Osteoblast (primary cell): ENCODE measurements at regions not wholly inside any gene's neighbourhood (a gene's known extent, or its start where the extent isn't known, plus 50 kb on each side); places are given as distances from the start of the nearest gene placed in this dataset.
"Not testable (repeated sequence)": the region's sequence is repeated elsewhere in the genome, so short reads cannot be mapped to it uniquely, and the experiment has no call there.

Experiments used
- DNase-seq: peaks from one replicate; pipeline ENCODE4 v3.0.0; 2011; ENCODE audit warnings: low spot score, mixed read lengths; ENCODE audit not compliant: insufficient read length; ENCODE audit errors: missing footprints
- H2AFZ ChIP-seq: 2 replicates; pipeline ENCODE4 v1.6.0; 2011; ENCODE audit warnings: mild to moderate bottlenecking, low read length
- H3K27ac ChIP-seq: 2 replicates; pipeline ENCODE4 v1.5.1; 2011; ENCODE audit warnings: mild to moderate bottlenecking, low read depth, low read length, moderate library complexity
- H3K27me3 ChIP-seq: 2 replicates; pipeline ENCODE4 v1.6.0; 2012; ENCODE audit warnings: mild to moderate bottlenecking, control low read depth, inconsistent platforms, low read length, moderate library complexity; ENCODE audit not compliant: insufficient read depth
- H3K36me3 ChIP-seq: 2 replicates; pipeline ENCODE4 v1.5.1; 2011; ENCODE audit warnings: mild to moderate bottlenecking, low read length, control low read depth, moderate library complexity; ENCODE audit not compliant: insufficient read depth
- H3K4me1 ChIP-seq: 2 replicates; pipeline ENCODE4 v1.5.1; 2011; ENCODE audit warnings: mild to moderate bottlenecking, low read length, control low read depth, moderate library complexity; ENCODE audit not compliant: insufficient read depth
- H3K4me2 ChIP-seq: 2 replicates; pipeline ENCODE4 v1.6.0; 2011; ENCODE audit warnings: mild to moderate bottlenecking, low read length; ENCODE audit not compliant: insufficient read depth
- H3K4me3 ChIP-seq: fragments of 200-600 bp; sonication (generic); 3 replicates; pipeline ENCODE4 v1.5.1; 2012; ENCODE audit warnings: mild to moderate bottlenecking, low read length, inconsistent platforms; ENCODE audit not compliant: insufficient read depth
- H3K79me2 ChIP-seq: 2 replicates; pipeline ENCODE4 v1.6.0; 2012; ENCODE audit warnings: mild to moderate bottlenecking, low read length, control low read depth, inconsistent platforms; ENCODE audit not compliant: insufficient read depth
- H3K9me3 ChIP-seq: 2 replicates; pipeline ENCODE4 v1.5.1; 2011; ENCODE audit warnings: low read depth, low read length, control low read depth
- H4K20me1 ChIP-seq: 2 replicates; pipeline ENCODE4 v1.6.0; 2012; ENCODE audit warnings: mild to moderate bottlenecking, low read length, control low read depth; ENCODE audit not compliant: insufficient read depth
- TF ChIP-seq, protein P1 (sequence below): IDR thresholded peaks from 2 replicates; pipeline ENCODE4 v1.5.1; 2011; ENCODE audit warnings: mild to moderate bottlenecking, low read depth, low read length, moderate library complexity; ENCODE audit errors: extremely low read depth

DNA sequence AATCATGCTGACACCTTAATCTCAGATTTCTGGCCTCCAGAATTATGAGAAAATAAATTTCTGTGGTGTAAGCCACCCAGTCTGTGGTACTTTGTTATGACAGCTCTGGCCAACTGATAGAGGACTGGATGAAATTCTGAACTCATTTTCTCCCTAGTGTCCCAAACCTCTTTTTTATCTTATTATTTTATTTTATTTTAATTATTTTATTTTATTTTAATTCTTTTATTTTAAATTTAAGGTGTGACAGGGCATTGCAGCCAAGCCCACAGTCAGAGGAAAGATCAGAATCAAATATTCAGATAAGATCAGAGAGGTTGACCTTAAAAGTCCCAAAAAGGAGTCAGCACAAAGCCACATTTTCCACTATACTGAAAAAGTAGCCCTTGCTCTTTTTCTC, 228.1 kb downstream of the TFEC start:
- Histone ChIP-seq H3K4me1 (no peaks in the 10 kb centered on the region), H3K27ac (no peak overlapping the region), H3K4me3 (no peak overlapping the region), H3K4me2 (no peak overlapping the region), H3K27me3 (peaks cover 3% of the 10 kb centered on the region), H3K79me2 (no peaks in the 10 kb centered on the region), H3K36me3 (no peaks in the 10 kb centered on the region), H3K9me3 (no peaks in the 10 kb centered on the region), H2AFZ (no peak overlapping the region), H4K20me1 (no peaks in the 10 kb centered on the region)
- no peak for DNase-seq
- TF ChIP-seq, protein P1, sequence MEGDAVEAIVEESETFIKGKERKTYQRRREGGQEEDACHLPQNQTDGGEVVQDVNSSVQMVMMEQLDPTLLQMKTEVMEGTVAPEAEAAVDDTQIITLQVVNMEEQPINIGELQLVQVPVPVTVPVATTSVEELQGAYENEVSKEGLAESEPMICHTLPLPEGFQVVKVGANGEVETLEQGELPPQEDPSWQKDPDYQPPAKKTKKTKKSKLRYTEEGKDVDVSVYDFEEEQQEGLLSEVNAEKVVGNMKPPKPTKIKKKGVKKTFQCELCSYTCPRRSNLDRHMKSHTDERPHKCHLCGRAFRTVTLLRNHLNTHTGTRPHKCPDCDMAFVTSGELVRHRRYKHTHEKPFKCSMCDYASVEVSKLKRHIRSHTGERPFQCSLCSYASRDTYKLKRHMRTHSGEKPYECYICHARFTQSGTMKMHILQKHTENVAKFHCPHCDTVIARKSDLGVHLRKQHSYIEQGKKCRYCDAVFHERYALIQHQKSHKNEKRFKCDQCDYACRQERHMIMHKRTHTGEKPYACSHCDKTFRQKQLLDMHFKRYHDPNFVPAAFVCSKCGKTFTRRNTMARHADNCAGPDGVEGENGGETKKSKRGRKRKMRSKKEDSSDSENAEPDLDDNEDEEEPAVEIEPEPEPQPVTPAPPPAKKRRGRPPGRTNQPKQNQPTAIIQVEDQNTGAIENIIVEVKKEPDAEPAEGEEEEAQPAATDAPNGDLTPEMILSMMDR: no peak

DNA sequence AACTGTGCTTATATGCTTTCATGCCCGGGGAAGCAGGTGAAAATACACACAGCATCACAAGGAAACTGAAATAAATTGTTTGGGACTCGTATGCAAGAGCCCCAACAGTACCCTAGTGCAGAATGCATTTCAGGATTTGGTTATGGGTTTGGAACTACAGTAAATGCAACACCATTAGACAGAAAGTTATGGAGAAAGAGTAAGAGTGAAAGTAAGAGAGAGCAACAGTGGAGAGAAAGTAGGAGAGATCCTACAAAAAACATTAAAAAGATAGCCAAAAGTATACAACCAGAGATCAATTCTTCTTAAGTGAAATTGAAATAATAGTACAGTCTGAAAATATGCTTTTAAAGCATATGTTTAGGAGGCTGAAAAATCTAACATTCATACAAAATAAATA, 231.1 kb downstream of the TFEC start:
- Histone ChIP-seq H3K36me3 (no peaks in the 10 kb centered on the region), H4K20me1 (no peaks in the 10 kb centered on the region), H3K27me3 (peaks cover 3% of the 10 kb centered on the region), H3K79me2 (no peaks in the 10 kb centered on the region), H3K4me3 (no peak overlapping the region), H3K9me3 (no peaks in the 10 kb centered on the region), H3K27ac (no peak overlapping the region), H3K4me2 (no peak overlapping the region), H3K4me1 (no peaks in the 10 kb centered on the region), H2AFZ (no peak overlapping the region)
- no peak for DNase-seq
- TF ChIP-seq, protein P1: no peak

DNA sequence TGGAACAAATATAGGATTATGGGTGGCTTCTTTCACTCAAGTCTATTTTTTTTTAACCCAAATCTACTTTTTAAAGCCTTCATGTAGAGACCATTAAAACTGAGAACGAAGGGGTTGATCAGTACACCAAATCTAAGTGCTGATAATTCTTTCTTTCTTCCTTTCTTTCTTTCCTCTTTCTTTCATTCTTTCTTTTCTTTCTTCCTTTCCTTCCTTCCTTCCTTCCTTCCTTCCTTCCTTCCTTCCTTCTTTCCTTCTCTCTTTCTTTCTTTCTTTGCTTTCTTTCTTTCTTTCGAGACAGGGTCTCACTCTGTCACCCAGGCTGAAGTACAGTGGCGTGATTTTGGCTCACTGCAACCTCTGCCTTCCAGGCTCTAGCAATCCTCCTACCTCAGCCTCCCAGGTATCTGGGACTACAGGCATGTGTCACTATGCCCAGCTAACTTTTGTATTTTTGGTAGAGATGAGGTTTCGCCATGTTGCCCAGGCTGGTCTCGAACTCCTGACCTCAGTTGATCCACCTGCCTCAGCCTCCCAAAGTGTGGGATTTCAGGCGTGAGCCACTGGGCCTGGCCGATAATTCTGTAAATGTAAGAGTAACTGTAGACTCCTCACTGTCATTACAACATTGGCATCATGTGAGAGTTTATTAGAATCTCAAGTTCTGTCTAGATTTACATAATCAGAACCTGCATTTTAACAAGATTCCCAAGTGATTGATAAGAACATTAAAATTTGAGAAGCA, 236.4 kb downstream of the TFEC start:
- no peaks in the 10 kb centered on the region for H3K27me3 ChIP-seq
- no peaks in the 10 kb centered on the region for H3K79me2 ChIP-seq
- H3K4me1 ChIP-seq: no peaks in the 10 kb centered on the region
- no peaks in the 10 kb centered on the region for H3K36me3 ChIP-seq
- H3K4me2 ChIP-seq: no peak overlapping the region
- TF ChIP-seq, protein P1: no peak
- H3K9me3 ChIP-seq: no peaks in the 10 kb centered on the region
- no peak overlapping the region for H3K4me3 ChIP-seq
- no peak overlapping the region for H3K27ac ChIP-seq
- no peak for DNase-seq
- no peak overlapping the region for H2AFZ ChIP-seq
- no peaks in the 10 kb centered on the region for H4K20me1 ChIP-seq

DNA sequence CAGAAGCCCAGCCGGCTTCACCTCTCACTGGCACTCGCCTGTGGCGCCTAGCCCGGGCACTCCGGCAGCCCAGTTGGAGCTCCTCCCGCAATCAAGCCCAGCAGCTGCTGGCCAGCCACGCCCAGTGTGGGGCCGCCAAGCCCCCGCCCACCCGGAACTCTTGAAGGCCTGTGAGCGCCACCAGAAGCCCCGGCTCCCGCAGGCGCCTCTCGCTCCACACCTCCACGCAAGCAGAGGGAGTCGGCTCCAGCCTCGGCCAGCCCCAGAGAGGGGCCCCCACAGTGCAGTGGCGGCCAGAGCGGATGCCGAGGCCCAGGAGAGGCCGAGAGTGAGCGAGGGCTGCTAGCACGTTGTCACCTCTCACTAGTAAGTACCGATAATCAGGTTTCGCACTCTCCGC, 240.7 kb downstream of the TFEC start:
- Histone ChIP-seq H4K20me1 (no peaks in the 10 kb centered on the region), H3K9me3 (no peaks in the 10 kb centered on the region), H3K4me1 (no peaks in the 10 kb centered on the region), H3K79me2 (no peaks in the 10 kb centered on the region), H3K36me3 (no peaks in the 10 kb centered on the region), H2AFZ (no peak overlapping the region), H3K27me3 (no peaks in the 10 kb centered on the region), H3K27ac (no peak overlapping the region), H3K4me2 (no peak overlapping the region), H3K4me3 (no peak overlapping the region)
- no peak for DNase-seq
- TF ChIP-seq, protein P1: no peak

DNA sequence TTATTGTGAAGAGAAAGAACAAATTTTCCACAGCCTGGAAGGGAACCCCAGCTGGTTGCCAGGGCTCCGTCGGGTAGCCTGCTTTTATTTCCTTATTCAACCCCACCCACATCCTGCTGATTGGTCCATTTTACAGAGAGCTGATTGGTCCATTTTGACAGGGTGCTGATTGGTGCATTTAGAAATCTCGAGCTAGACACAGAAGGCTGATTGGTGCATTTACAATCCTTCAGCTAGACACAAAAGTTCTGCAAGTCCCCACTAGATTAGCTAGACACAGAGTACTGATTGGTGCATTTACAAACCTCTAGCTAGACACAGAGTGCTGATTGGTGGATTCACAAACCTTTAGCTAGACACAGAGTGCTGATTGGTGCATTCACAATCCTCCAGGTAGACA, 241.1 kb downstream of the TFEC start:
- H3K4me2 ChIP-seq, H3K4me1 ChIP-seq, H3K4me3 ChIP-seq, H3K79me2 ChIP-seq, H3K9me3 ChIP-seq, H3K27ac ChIP-seq, H4K20me1 ChIP-seq, DNase-seq, H3K36me3 ChIP-seq, H2AFZ ChIP-seq, H3K27me3 ChIP-seq: not testable (repeated sequence)
